Activated CD8-positive, alpha-beta memory T cell treated with anti-CD3 and anti-CD28 coated beads for 36 hours (primary cell): ENCODE measurements at regions not wholly inside any gene's neighbourhood (a gene's known extent, or its start where the extent isn't known, plus 50 kb on each side); places are given as distances from the start of the nearest gene placed in this dataset.

ENCODE experiments used
- CTCF ChIA-PET: fragments of 350-600 bp; sonication (Branson Sonifier 250); formaldehyde crosslinking; loops from one replicate; lab custom pipeline; 2021; ENCODE audit warnings: antibody characterized with exemption; lab: Charles Lee
- POLR2A ChIA-PET: fragments of 350-600 bp; sonication (Branson Sonifier 250); formaldehyde crosslinking; loops from one replicate; lab custom pipeline; 2021; ENCODE audit warnings: antibody characterized with exemption; lab: Charles Lee

DNA sequence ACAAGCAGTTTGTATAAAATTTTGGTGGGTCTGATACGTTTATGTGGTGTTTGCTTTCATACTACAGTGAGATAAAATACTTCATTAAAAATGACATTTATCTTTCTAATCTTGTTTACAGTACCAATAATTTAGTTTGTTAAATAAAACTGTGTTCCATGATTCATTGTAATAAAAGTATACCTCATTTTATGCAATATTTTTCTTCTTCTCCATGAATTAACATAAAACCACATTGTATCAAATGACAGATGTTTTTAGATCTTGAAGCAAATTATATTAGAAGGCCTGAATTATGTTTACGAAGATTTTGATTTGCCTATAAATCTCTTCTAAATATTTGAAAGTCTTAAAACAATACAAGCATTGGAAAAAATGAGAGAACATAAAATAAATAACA lies 1443.0 kb upstream of the CDH6 start:
- POLR2A ChIA-PET, result no interaction called here
- CTCF ChIA-PET, result no interaction called here

DNA sequence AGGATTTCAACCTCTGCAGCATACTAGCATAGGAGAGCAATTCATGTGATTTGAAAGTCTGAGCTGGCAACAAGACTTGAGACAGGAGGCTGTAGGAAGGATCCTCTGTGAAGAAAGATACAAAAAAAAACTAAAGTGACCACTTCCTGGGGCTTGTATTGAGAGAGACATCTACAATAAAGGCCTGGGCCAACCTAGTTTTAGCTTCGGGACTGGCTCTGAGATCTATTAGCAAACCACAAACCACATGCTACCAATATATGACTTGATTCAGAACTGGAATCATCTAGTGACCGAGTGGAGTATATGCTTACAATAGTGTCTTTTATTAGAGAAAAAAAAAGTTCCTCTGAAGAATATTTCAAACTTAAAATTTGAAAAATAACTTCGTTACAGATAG lies 1448.9 kb upstream of the CDH6 start:
- ChIA-PET POLR2A (no interaction called here), CTCF (no interaction called here)

DNA sequence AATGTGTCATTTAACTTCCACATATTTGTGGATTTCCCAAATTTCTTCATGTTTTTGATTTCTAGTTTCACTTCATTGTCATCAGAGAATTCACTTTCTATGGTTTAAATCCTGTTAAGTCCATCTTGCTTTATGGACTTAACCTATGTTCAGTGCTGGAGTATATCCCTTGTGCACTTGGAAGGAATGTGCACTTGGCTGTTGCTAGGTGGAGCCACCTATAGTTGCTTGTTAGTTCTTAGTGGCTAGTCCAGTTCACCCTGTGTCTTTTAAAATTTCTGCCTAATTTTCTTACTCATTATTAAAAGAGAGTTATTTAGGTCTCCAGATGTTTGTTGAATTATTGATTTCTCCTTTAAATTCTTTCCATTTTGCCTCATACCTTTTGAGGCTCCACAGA lies 1472.5 kb upstream of the CDH6 start:
- POLR2A ChIA-PET, result no interaction called here
- CTCF ChIA-PET, result no interaction called here

DNA sequence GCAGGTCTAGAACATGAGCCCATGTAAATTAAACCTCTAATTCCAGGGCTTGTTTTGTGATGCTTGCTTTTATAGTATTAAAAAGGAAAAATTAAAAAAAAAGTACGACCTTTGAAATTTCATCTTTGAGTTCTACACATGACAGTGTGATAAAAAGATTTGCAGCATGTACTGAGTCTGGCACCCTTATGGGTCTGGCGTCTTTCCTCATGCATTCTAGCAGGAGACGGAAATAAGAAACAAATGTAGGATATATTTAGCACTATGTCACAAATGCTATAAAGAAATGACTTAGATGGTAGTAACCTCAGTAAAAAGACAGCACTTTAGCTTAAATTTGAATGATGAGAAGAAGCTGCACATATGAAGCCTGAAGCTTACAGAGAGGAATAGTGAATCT lies 1474.3 kb upstream of the CDH6 start:
- POLR2A ChIA-PET, result no interaction called here
- CTCF ChIA-PET, result no interaction called here

GRCh38 chr5:29715167-29715566 lies 1478.3 kb upstream of the CDH6 start:
- POLR2A ChIA-PET, result no interaction called here
- CTCF ChIA-PET, result no interaction called here

GRCh38 chr5:29702875-29703274 lies 1490.6 kb upstream of the CDH6 start:
- CTCF ChIA-PET, result no interaction called here
- POLR2A ChIA-PET, result no interaction called here

- POLR2A ChIA-PET, result no interaction called here
Observed at GRCh38 chr5:29701600-29701999, 1491.9 kb upstream of the CDH6 start.

GRCh38 chr5:29697785-29698414 lies 1495.6 kb upstream of the CDH6 start:
- ChIA-PET POLR2A (no interaction called here), CTCF (no interaction called here)

More at GRCh38 chr5:29701600-29701999, 1491.9 kb upstream of the CDH6 start:
- CTCF ChIA-PET, result no interaction called here

DNA sequence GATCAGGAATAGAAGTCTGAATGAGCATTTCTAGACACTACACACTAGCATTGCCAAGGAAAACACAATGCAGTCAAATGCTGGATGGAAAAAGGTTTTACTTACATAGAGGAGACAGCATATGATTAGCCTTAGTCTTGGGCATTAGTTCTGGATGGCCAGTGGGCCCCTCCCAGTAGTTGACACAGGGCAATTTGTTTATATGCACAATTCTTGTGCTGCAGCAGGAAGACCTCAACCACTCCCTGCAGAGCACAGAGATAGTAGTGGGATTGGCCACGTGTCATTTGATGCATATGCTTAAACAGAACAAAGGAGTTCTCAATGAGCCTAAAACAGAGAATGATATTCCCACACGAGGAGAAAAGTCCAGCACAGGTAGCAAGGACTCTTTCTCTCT lies 1496.2 kb upstream of the CDH6 start:
- ChIA-PET POLR2A (no interaction called here), CTCF (no interaction called here)

GRCh38 chr5:29672678-29673077 lies 1520.8 kb upstream of the CDH6 start:
- ChIA-PET CTCF (no interaction called here), POLR2A (no interaction called here)

DNA sequence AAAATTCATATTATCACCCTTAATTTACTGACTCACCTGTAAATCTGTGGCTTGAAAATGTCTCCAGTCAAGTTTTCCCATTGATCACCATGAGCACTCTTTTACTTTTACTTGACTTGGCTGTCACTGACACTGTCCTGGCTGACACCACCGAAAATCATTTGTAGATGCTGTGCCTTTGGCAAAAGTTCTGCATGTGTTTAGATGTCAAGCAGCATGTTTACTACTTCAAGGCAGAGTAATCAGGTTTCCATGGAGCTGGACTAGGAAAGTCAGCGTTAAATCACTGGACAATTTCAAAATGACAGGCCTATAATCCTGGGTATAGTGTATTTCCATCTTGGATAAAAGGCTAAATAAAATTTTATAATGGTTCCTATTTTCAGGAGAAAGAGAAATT lies 1530.6 kb upstream of the CDH6 start:
- POLR2A ChIA-PET, result no interaction called here
- CTCF ChIA-PET, result no interaction called here

- ChIA-PET CTCF (no interaction called here), POLR2A (no interaction called here)
Observed at GRCh38 chr5:29654954-29655353, 1538.5 kb upstream of the CDH6 start.

- ChIA-PET POLR2A (no interaction called here), CTCF (no interaction called here)
Observed at GRCh38 chr5:29649321-29649720, 1544.2 kb upstream of the CDH6 start.

GRCh38 chr5:29642601-29643000 lies 1550.9 kb upstream of the CDH6 start:
- POLR2A ChIA-PET, result no interaction called here
- CTCF ChIA-PET, result no interaction called here

GRCh38 chr5:29614206-29614605 lies 1579.3 kb upstream of the CDH6 start:
- ChIA-PET CTCF (no interaction called here), POLR2A (no interaction called here)

DNA sequence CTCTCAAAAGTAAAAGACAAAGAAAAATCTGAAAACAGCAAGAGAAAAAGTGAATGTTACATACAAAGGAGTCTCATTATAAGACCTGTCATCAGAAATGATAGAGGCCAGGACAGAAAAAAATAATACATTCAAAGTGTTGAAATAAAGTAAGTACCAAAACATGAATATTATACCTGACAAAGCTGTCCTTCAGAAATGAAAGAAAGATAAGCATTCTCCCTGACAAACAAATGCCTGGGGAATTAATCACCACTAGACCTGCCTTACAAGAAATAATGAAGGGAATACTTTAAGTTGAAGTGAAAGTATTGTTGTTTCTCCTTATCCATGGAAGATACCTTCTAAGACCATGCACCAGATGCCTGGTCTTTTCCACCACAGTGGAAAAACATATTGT lies 1605.2 kb upstream of the CDH6 start:
- ChIA-PET CTCF (no interaction called here), POLR2A (no interaction called here)

- ChIA-PET CTCF (no interaction called here), POLR2A (no interaction called here)
Observed at GRCh38 chr5:29587832-29588231, 1605.7 kb upstream of the CDH6 start.

DNA sequence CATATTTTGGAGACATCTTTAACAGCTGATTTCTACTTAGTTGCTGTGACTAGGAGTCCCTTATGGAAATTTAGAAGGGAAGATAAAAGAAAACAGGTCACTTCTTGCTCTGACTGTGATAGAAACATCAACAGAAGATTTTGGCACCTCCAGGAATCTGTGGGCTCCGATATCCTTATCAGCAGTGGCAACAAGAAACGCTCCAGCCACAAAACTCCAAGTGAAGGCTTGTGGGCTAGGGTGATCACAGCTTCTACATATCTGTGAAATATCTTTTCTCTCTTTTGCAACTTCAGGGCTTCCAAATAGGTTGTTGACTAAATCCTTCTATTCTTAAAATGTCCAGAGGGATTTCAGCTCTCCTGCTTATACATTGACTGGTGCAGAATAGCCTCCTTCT lies 1625.5 kb upstream of the CDH6 start:
- CTCF ChIA-PET, result no interaction called here
- POLR2A ChIA-PET, result no interaction called here

DNA sequence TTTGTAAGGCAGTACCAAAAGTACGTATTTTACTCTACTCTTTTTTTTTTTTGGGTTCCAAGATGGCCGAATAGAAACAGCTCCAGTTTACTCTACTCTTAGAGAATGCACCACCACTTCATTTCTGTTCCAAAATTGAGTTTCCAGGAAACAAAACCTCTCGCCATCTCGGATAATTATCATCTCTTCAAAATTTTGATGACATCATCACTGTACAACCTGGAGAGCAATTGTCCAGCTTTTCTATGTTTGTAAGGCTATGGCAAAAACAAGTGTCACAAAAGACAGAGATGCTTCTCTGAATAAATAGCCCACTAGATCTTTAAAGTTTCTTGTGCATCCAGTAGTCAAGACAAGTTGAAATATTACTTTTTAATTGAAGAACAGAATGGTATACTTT lies 1631.9 kb upstream of the CDH6 start:
- CTCF ChIA-PET, result no interaction called here
- POLR2A ChIA-PET, result no interaction called here

GRCh38 chr5:29550523-29550922 lies 1643.0 kb upstream of the CDH6 start:
- ChIA-PET CTCF (no interaction called here), POLR2A (no interaction called here)

GRCh38 chr5:29548262-29548661 lies 1645.2 kb upstream of the CDH6 start:
- POLR2A ChIA-PET, result no interaction called here
- CTCF ChIA-PET, result no interaction called here

- POLR2A ChIA-PET, result no interaction called here
- CTCF ChIA-PET, result no interaction called here
Observed at GRCh38 chr5:29547236-29547865, 1646.1 kb upstream of the CDH6 start.
